ENCODE measurements at regions not wholly inside any gene's neighbourhood (a gene's known extent, or its start where the extent isn't known, plus 50 kb on each side); places are given as distances from the start of the nearest gene placed in this dataset.

DNA sequence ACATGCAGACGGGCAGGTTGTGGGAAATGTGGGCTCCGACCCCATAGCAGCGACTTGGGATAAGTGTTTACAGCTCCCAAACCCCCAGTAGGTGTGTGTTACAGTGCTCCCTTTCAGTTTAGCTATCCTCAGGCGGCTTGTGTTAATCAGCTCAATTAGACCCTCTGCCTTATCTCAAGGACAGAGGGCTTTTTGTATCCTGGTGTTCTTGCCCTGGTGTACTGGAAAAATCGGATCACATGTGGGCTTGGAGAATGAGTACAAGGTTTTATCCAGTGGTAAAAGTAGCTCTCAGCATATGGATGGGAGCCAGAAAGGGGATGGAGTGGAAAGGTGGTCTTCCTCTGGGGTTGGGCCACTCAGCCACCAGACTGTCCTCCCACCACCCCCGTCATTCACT lies 264.7 kb upstream of the SYT4 start:
- no peak for ATAC-seq
- TF ChIP-seq SNAI2 (CRISPR knock-in tag; IDR thresholded peaks at IDR 0.05): no peak
- TF ChIP-seq, protein P1, sequence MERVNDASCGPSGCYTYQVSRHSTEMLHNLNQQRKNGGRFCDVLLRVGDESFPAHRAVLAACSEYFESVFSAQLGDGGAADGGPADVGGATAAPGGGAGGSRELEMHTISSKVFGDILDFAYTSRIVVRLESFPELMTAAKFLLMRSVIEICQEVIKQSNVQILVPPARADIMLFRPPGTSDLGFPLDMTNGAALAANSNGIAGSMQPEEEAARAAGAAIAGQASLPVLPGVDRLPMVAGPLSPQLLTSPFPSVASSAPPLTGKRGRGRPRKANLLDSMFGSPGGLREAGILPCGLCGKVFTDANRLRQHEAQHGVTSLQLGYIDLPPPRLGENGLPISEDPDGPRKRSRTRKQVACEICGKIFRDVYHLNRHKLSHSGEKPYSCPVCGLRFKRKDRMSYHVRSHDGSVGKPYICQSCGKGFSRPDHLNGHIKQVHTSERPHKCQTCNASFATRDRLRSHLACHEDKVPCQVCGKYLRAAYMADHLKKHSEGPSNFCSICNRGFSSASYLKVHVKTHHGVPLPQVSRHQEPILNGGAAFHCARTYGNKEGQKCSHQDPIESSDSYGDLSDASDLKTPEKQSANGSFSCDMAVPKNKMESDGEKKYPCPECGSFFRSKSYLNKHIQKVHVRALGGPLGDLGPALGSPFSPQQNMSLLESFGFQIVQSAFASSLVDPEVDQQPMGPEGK (CRISPR knock-in tag; IDR thresholded peaks at IDR 0.05; ENCODE audit: borderline replicate concordance): no peak
- TF ChIP-seq ZFP30 (CRISPR knock-in tag; IDR thresholded peaks at IDR 0.05): no peak
- TF ChIP-seq ARNTL (CRISPR knock-in tag; IDR thresholded peaks at IDR 0.05; ENCODE audit: borderline replicate concordance, low read depth): no peak
- TF ChIP-seq ISL1 (CRISPR knock-in tag; IDR thresholded peaks at IDR 0.05): no peak
- no peak for TF ChIP-seq ZFP3 (CRISPR knock-in tag; IDR thresholded peaks at IDR 0.05)
- TF ChIP-seq ZNF565 (CRISPR knock-in tag; conservative IDR thresholded peaks at IDR 0.05; ENCODE audit: low read depth): no peak
- TF ChIP-seq BACH2 (CRISPR knock-in tag; IDR thresholded peaks at IDR 0.05; ENCODE audit: borderline replicate concordance): no peak
- TF ChIP-seq ESRRG (CRISPR knock-in tag; IDR thresholded peaks at IDR 0.05): no peak
- no peak for TF ChIP-seq RARB (CRISPR knock-in tag; IDR thresholded peaks at IDR 0.05)
- TF ChIP-seq CSDC2 (CRISPR knock-in tag; IDR thresholded peaks at IDR 0.05): no peak
- TF ChIP-seq, protein P2, sequence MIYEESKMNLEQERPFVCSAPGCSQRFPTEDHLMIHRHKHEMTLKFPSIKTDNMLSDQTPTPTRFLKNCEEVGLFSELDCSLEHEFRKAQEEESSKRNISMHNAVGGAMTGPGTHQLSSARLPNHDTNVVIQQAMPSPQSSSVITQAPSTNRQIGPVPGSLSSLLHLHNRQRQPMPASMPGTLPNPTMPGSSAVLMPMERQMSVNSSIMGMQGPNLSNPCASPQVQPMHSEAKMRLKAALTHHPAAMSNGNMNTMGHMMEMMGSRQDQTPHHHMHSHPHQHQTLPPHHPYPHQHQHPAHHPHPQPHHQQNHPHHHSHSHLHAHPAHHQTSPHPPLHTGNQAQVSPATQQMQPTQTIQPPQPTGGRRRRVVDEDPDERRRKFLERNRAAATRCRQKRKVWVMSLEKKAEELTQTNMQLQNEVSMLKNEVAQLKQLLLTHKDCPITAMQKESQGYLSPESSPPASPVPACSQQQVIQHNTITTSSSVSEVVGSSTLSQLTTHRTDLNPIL (CRISPR knock-in tag; IDR thresholded peaks at IDR 0.05; ENCODE audit: low read depth): no peak
- TF ChIP-seq, protein P3, sequence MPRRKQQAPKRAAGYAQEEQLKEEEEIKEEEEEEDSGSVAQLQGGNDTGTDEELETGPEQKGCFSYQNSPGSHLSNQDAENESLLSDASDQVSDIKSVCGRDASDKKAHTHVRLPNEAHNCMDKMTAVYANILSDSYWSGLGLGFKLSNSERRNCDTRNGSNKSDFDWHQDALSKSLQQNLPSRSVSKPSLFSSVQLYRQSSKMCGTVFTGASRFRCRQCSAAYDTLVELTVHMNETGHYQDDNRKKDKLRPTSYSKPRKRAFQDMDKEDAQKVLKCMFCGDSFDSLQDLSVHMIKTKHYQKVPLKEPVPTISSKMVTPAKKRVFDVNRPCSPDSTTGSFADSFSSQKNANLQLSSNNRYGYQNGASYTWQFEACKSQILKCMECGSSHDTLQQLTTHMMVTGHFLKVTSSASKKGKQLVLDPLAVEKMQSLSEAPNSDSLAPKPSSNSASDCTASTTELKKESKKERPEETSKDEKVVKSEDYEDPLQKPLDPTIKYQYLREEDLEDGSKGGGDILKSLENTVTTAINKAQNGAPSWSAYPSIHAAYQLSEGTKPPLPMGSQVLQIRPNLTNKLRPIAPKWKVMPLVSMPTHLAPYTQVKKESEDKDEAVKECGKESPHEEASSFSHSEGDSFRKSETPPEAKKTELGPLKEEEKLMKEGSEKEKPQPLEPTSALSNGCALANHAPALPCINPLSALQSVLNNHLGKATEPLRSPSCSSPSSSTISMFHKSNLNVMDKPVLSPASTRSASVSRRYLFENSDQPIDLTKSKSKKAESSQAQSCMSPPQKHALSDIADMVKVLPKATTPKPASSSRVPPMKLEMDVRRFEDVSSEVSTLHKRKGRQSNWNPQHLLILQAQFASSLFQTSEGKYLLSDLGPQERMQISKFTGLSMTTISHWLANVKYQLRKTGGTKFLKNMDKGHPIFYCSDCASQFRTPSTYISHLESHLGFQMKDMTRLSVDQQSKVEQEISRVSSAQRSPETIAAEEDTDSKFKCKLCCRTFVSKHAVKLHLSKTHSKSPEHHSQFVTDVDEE (CRISPR knock-in tag; IDR thresholded peaks at IDR 0.05): no peak
- TF ChIP-seq TOX (CRISPR knock-in tag; IDR thresholded peaks at IDR 0.05; ENCODE audit: borderline replicate concordance): no peak
- no peak for TF ChIP-seq ZC3H10 (CRISPR knock-in tag; IDR thresholded peaks at IDR 0.05)
- TF ChIP-seq, protein P4, sequence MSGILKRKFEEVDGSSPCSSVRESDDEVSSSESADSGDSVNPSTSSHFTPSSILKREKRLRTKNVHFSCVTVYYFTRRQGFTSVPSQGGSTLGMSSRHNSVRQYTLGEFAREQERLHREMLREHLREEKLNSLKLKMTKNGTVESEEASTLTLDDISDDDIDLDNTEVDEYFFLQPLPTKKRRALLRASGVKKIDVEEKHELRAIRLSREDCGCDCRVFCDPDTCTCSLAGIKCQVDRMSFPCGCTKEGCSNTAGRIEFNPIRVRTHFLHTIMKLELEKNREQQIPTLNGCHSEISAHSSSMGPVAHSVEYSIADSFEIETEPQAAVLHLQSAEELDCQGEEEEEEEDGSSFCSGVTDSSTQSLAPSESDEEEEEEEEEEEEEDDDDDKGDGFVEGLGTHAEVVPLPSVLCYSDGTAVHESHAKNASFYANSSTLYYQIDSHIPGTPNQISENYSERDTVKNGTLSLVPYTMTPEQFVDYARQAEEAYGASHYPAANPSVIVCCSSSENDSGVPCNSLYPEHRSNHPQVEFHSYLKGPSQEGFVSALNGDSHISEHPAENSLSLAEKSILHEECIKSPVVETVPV (CRISPR knock-in tag; IDR thresholded peaks at IDR 0.05): no peak
- TF ChIP-seq GLIS3 (CRISPR knock-in tag; IDR thresholded peaks at IDR 0.05): no peak
- TF ChIP-seq OSR1 (CRISPR knock-in tag; IDR thresholded peaks at IDR 0.05): no peak
- no peak for TF ChIP-seq PPARA (CRISPR knock-in tag; IDR thresholded peaks at IDR 0.05; ENCODE audit: borderline replicate concordance)
- no peak for TF ChIP-seq TCF4 (CRISPR knock-in tag; IDR thresholded peaks at IDR 0.05; ENCODE audit: borderline replicate concordance)

DNA sequence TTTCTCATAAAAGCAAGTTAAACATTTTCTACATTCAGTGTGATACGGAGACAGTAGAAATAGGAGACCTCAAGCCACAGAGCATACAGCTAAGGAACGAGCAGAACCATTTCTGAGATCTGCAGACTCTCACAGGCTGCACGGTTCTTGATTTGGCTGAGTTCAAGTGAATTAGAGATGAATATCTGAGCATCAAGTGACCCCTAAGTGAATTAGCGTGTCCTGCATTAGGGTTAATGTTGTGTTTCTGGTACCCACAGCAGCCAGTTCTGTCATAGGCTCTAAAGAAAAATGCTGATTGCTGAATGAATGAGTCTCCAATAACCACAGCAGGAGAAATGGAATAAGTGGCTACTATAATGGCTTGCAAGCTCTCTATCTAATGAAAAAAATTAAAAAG lies 265.9 kb upstream of the SYT4 start:
- no peak for ATAC-seq
- TF ChIP-seq SNAI2 (CRISPR knock-in tag; IDR thresholded peaks at IDR 0.05) (no peak), ZNF70 (CRISPR knock-in tag; IDR thresholded peaks at IDR 0.05) (no peak), ZFP30 (CRISPR knock-in tag; IDR thresholded peaks at IDR 0.05) (no peak), TCF4 (CRISPR knock-in tag; IDR thresholded peaks at IDR 0.05; ENCODE audit: borderline replicate concordance) (no peak; the same call in 1 of the 2 replicates), PPARA (CRISPR knock-in tag; IDR thresholded peaks at IDR 0.05; ENCODE audit: borderline replicate concordance) (no peak), RARB (CRISPR knock-in tag; IDR thresholded peaks at IDR 0.05) (no peak), ZC3H10 (CRISPR knock-in tag; IDR thresholded peaks at IDR 0.05) (no peak)
- TF ChIP-seq, protein P4 (CRISPR knock-in tag; IDR thresholded peaks at IDR 0.05): no peak
- TF ChIP-seq, protein P5, sequence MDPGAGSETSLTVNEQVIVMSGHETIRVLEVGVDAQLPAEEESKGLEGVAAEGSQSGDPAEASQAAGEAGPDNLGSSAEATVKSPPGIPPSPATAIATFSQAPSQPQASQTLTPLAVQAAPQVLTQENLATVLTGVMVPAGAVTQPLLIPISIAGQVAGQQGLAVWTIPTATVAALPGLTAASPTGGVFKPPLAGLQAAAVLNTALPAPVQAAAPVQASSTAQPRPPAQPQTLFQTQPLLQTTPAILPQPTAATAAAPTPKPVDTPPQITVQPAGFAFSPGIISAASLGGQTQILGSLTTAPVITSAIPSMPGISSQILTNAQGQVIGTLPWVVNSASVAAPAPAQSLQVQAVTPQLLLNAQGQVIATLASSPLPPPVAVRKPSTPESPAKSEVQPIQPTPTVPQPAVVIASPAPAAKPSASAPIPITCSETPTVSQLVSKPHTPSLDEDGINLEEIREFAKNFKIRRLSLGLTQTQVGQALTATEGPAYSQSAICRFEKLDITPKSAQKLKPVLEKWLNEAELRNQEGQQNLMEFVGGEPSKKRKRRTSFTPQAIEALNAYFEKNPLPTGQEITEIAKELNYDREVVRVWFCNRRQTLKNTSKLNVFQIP (CRISPR knock-in tag; IDR thresholded peaks at IDR 0.05; ENCODE audit: borderline replicate concordance, low read depth): no peak
- TF ChIP-seq, protein P3 (CRISPR knock-in tag; IDR thresholded peaks at IDR 0.05): no peak

All from SK-N-SH treated with all-trans-retinoic acid at 6 μM for 48 hours (cell line).